SIG-M5 treated with dmso at 0.1 percent for 504 hours (cell line): ENCODE measurements at regions not wholly inside any gene's neighbourhood (a gene's known extent, or its start where the extent isn't known, plus 50 kb on each side); places are given as distances from the start of the nearest gene placed in this dataset.

Experiments used
- DNase-seq: peaks from one replicate; lab custom pipeline; 2025; ENCODE audit not compliant: unreplicated experiment; lab: John Stamatoyannopoulos, UW

GRCh38 chr10:128632694-128633093, 506.5 kb upstream of the MKI67 start:
- DNase-seq = no peak

GRCh38 chr10:128633864-128634540, 507.8 kb upstream of the MKI67 start:
- DNase-seq = no peak

- no peak for DNase-seq
Observed at GRCh38 chr10:128642023-128642422, 515.8 kb upstream of the MKI67 start.

GRCh38 chr10:128642502-128642901, 516.3 kb upstream of the MKI67 start:
- no peak for DNase-seq

GRCh38 chr10:128643658-128644057, 517.4 kb upstream of the MKI67 start:
- DNase-seq = no peak

GRCh38 chr10:128645486-128645885, 519.3 kb upstream of the MKI67 start:
- no peak for DNase-seq

GRCh38 chr10:128646956-128647355, 520.7 kb upstream of the MKI67 start:
- DNase-seq = no peak

- no peak for DNase-seq
Observed at GRCh38 chr10:128657548-128657947, 531.3 kb upstream of the MKI67 start.

- DNase-seq = no peak
Observed at GRCh38 chr10:128660726-128661125, 534.5 kb upstream of the MKI67 start.

GRCh38 chr10:128661404-128662197, 535.4 kb upstream of the MKI67 start:
- no peak for DNase-seq

GRCh38 chr10:128662520-128662919, 536.3 kb upstream of the MKI67 start:
- DNase-seq = no peak

GRCh38 chr10:128664729-128665128, 538.5 kb upstream of the MKI67 start:
- DNase-seq = no peak

GRCh38 chr10:128675405-128675804, 549.2 kb upstream of the MKI67 start:
- no peak for DNase-seq

- DNase-seq = no peak
Observed at GRCh38 chr10:128680116-128680515, 553.9 kb upstream of the MKI67 start.

GRCh38 chr10:128684215-128684614, 558.0 kb upstream of the MKI67 start:
- no peak for DNase-seq

- DNase-seq = no peak
Observed at GRCh38 chr10:128686630-128687278, 560.5 kb upstream of the MKI67 start.

- no peak for DNase-seq
Observed at GRCh38 chr10:128687408-128687807, 561.2 kb upstream of the MKI67 start.

GRCh38 chr10:128687927-128688549, 561.8 kb upstream of the MKI67 start:
- no peak for DNase-seq

GRCh38 chr10:128689667-128690066, 563.4 kb upstream of the MKI67 start:
- DNase-seq = no peak

- DNase-seq = no peak
Observed at GRCh38 chr10:128693493-128694131, 567.4 kb upstream of the MKI67 start.
